Stimulated activated CD4-positive, alpha-beta T cell treated with anti-CD3 and anti-CD28 coated beads, Interleukin-12 subunit alpha, Interleukin-12 subunit beta, amount 100 ng/mL, for 24 hours (primary cell): ENCODE measurements at regions not wholly inside any gene's neighbourhood (a gene's known extent, or its start where the extent isn't known, plus 50 kb on each side); places are given as distances from the start of the nearest gene placed in this dataset.

Experiments
- DNase-seq, 2 experiments: peaks; one replicate each; pipeline ENCODE4 v3.0.0-alpha.2; 2020; ENCODE audit warnings: low read depth in 2 of 2

GRCh38 chr17:71262586-71262985, 858.2 kb upstream of the SOX9 start:
- DNase-seq: no peak

DNA sequence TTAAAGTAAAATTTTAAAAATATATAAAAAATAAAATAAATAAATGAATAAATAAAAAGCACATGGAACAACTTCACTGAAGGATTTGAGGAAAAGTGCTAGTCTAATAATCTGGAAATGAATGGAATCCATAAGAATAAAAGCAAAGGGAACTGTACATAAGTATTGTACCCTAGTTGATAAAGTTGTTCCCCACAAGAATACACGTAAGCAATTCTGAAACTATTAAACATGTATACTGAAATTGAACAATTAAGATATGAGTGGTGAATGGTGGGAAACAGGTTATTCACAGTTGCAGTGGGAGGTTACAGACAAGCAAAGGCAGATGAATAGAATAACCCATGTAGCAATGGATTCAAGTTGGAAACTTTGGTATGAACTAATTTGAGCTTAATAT, 853.2 kb upstream of the SOX9 start:
- no peak for DNase-seq

GRCh38 chr17:71269201-71269600, 851.6 kb upstream of the SOX9 start:
- DNase-seq: no peak

DNA sequence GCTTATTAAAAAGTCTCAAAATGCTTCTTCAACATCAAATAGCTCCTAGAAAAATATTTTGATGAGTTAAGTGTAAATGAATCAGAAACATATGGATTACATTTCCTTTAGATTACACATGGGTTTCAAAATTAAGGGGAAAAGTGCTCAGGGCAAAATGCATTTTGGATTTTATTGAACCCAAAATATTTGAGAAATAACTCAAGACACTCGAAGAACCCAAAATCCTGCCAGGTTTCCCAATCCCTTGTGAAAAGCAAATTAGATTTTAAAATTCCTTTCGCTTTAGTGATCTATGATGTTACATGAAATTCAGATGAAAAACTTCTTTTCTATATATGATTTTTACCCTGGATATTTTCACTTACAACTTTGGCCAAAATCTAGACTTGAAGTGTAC, 847.4 kb upstream of the SOX9 start:
- no peak for DNase-seq

DNA sequence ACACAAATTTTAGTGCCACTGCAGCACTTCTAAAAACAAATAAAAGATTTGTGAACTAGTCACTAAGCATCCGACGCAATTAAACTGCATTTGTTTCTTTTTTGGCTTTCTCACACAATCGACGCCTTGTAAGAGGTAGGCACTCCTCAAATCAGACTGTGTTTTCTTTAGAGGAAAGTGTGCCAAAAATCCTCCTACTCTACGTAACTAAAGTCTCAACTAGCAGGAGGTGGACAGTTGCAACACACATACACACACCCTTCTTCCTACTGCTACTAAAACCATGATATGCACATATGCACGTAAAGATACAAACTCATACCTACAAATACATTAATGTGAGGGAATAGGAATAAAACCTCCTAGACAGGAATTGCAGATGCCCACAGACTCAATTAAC, 844.7 kb upstream of the SOX9 start:
- DNase-seq: no peak

- DNase-seq: no peak
These were observed 837.3 kb upstream of the SOX9 start for GRCh38 chr17:71283486-71283885.

- no peak for DNase-seq
These were observed 836.6 kb upstream of the SOX9 start for GRCh38 chr17:71284032-71284755.

GRCh38 chr17:71286625-71287024, 834.2 kb upstream of the SOX9 start:
- DNase-seq: no peak

GRCh38 chr17:71287071-71287823, 833.6 kb upstream of the SOX9 start:
- no peak for DNase-seq

DNA sequence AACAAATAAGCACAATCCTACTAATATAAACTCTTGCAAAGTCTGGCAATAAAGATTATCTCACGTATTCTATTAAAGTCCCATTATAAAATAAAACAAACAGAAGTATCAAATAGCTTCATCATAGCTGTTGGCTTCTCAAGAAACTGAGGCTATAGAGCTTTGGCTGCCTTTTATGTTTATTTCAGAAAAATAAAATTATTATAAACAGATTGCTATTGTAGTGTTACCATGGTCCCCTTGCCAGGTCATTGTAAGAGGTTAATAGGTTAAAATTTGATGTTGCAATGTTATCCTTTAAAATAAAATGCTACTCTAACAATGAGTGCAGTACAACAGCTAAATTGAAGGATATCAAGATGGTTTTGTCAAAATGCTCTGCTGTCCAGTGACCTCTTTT, 828.8 kb upstream of the SOX9 start:
- DNase-seq: no peak

DNA sequence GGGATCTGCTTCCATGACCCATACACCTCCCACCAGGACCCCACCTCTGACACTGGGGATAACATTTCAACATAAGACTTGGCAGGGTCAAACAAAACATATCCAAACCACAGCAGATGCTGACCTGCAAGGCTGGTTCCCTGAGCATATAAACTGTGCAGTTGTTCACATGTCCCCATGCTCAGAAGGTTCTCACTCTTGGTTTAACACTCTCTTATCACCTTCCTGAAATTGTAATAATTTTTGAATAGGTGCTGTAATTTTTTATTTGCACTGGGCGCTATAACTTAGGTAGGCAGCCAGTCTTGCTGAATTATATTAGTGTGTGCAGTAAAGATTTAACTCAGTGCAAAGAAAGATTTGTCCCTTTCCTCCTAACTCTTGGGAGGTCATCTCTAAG, 824.8 kb upstream of the SOX9 start:
- no peak for DNase-seq

DNA sequence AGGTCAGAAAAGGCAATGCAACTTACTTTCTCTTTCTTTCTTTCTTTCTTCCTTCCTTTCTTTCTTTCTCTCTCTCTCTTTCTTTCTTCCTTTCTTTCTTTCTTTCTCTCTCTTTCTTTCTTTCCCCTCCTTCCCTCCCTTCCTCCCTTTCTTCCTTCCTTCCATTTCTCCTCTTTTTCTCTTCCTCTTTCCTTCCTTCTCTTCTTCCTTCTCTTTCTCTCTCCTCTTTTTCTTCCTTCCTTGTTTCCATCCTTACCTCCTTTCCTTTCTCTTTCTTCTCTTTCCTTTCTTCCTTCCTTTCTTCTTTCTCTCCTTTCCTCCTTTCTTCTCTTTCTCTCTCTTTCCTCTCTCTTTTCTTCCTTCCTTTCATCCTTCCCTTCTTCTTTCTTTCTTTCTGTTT, 819.8 kb upstream of the SOX9 start:
- no peak for DNase-seq

GRCh38 chr17:71302721-71303549, 817.9 kb upstream of the SOX9 start:
- DNase-seq: no peak

- no peak for DNase-seq
These were observed 816.2 kb upstream of the SOX9 start for GRCh38 chr17:71304498-71305158.

- no peak for DNase-seq
These were observed 807.0 kb upstream of the SOX9 start for GRCh38 chr17:71313866-71314265.

GRCh38 chr17:71315568-71315967, 805.3 kb upstream of the SOX9 start:
- no peak for DNase-seq

GRCh38 chr17:71316176-71316897, 804.5 kb upstream of the SOX9 start:
- no peak for DNase-seq

- no peak for DNase-seq
These were observed 800.6 kb upstream of the SOX9 start for GRCh38 chr17:71320009-71320796.

GRCh38 chr17:71325117-71325516, 795.7 kb upstream of the SOX9 start:
- DNase-seq: no peak

DNA sequence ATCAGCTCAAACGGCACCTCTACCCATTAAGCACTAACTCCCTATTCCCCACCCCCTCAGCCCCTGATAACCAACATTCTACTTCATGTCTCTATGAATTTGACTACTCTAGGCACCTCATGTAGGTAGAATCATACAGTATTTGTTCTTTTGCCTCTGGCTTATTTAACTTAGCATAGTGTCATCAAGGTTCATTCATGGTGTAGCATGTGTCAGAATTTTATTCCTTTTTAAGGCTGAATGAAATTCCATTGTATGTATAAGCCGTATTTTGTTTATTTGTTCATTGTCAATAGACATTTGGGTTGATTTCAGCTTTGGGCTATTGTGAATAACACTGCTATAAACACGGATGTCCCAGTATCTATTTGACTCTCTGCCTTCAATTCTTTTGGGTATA, 794.9 kb upstream of the SOX9 start:
- DNase-seq: no peak
